ENCODE measurements at regions not wholly inside any gene's neighbourhood (a gene's known extent, or its start where the extent isn't known, plus 50 kb on each side); places are given as distances from the start of the nearest gene placed in this dataset.

GRCh38 chr14:61899497-61899896, 137.3 kb downstream of the SNAPC1 start:
- TF ChIP-seq CTCF (IDR thresholded peaks at IDR 0.05) (no peak), ZFX (IDR thresholded peaks at IDR 0.05; ENCODE audit: borderline replicate concordance) (no peak)

All from 22Rv1 (cell line).